Activated CD4-positive, alpha-beta T cell treated with anti-CD3 and anti-CD28 coated beads, Interleukin-2, amount 10 ng/mL, durations not matched to agents 7 days and 5 days (primary cell): ENCODE measurements at regions not wholly inside any gene's neighbourhood (a gene's known extent, or its start where the extent isn't known, plus 50 kb on each side); places are given as distances from the start of the nearest gene placed in this dataset.

Source experiments
- CTCF ChIA-PET: fragments of 350-600 bp; sonication (Branson Sonifier 250); formaldehyde crosslinking; loops from one replicate; lab custom pipeline; 2021; ENCODE audit warnings: antibody characterized with exemption; lab: Charles Lee
- POLR2A ChIA-PET: fragments of 350-600 bp; sonication (Branson Sonifier 250); formaldehyde crosslinking; loops from one replicate; lab custom pipeline; 2021; ENCODE audit warnings: antibody characterized with exemption; lab: Charles Lee
- DNase-seq: peaks from one replicate; pipeline ENCODE4 v3.0.0-alpha.2; 2020
- H3K27ac Mint-ChIP-seq: one replicate; pipeline ENCODE4 v1.8.0; 2021; ENCODE audit warnings: mild to moderate bottlenecking, moderate library complexity, mixed read lengths
- H3K27me3 Mint-ChIP-seq: one replicate; pipeline ENCODE4 v1.8.0; 2021; ENCODE audit warnings: mixed read lengths
- H3K36me3 Mint-ChIP-seq: one replicate; pipeline ENCODE4 v1.8.0; 2021; ENCODE audit warnings: low read depth, mixed read lengths
- H3K4me1 Mint-ChIP-seq: one replicate; pipeline ENCODE4 v1.8.0; 2021; ENCODE audit warnings: mixed read lengths
- H3K4me3 Mint-ChIP-seq: one replicate; pipeline ENCODE4 v1.8.0; 2021; ENCODE audit warnings: mild to moderate bottlenecking, moderate library complexity, mixed read lengths
- H3K9me3 Mint-ChIP-seq: one replicate; pipeline ENCODE4 v1.8.0; 2021; ENCODE audit warnings: mixed read lengths

- H3K4me3 Mint-ChIP-seq = no peak overlapping the region
- no peaks in the 10 kb centered on the region for H3K4me1 Mint-ChIP-seq
- ChIA-PET CTCF (interaction anchor here (2.0 kb wide), 1 partner anchor 15 kb away, joined by 4 read pairs; no protein-coding TSS in a partner anchor), POLR2A (no interaction called here)
- DNase-seq = no peak
- no peaks in the 10 kb centered on the region for H3K27me3 Mint-ChIP-seq
- H3K9me3 Mint-ChIP-seq = no peaks in the 10 kb centered on the region
- H3K36me3 Mint-ChIP-seq = no peaks in the 10 kb centered on the region
- H3K27ac Mint-ChIP-seq = no peak overlapping the region
Measured at GRCh38 chr4:119728692-119729593, 100.3 kb upstream of the PDE5A start.

DNA sequence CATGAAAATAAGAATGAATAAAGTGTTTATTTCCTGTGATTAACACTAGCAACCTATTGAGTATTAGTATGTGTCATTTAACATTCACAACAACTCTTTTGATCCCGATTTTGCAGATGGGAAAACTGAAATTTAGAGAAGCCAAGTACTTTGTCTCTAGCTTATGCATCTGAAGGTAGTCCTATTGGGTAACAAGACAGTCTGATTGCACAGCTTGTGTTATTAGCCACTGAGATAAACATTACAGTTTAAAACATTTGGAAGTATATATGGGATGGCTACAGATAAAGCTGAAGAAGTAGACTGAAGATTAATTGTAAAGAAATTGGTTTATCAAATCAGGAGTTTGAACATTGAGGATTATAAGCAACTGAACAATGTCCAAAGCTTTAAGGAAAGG lies 99.6 kb upstream of the PDE5A start:
- H3K27me3 Mint-ChIP-seq = no peaks in the 10 kb centered on the region
- no peaks in the 10 kb centered on the region for H3K9me3 Mint-ChIP-seq
- H3K4me1 Mint-ChIP-seq = no peaks in the 10 kb centered on the region
- no peaks in the 10 kb centered on the region for H3K36me3 Mint-ChIP-seq
- CTCF ChIA-PET = no interaction called here
- no peak for DNase-seq
- H3K4me3 Mint-ChIP-seq = no peak overlapping the region
- POLR2A ChIA-PET = no interaction called here
- no peak overlapping the region for H3K27ac Mint-ChIP-seq

DNA sequence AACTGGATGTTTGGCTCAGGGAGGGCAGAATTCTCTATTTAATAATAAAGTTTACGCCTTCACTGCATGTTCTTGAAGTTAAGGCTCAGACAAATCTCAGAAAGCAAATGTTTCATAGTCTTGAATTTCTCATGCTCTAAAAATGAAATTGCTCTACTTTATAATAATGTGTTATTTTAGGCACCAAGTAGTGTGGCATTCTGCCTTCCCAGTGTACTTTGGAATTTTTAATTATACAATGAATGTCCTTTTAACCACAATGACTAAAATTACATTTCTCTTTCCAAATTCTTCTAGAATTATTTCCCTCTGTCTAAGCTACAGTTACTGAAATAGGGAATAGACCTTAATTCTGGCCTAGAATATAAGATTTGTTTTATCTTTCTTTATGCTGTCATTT lies 97.9 kb upstream of the PDE5A start:
- Mint-ChIP-seq H3K36me3 (no peaks in the 10 kb centered on the region), H3K4me1 (no peaks in the 10 kb centered on the region), H3K27ac (no peak overlapping the region), H3K4me3 (no peak overlapping the region), H3K9me3 (no peaks in the 10 kb centered on the region), H3K27me3 (no peaks in the 10 kb centered on the region)
- CTCF ChIA-PET = no interaction called here
- no peak for DNase-seq
- POLR2A ChIA-PET = no interaction called here

- H3K4me1 Mint-ChIP-seq = no peaks in the 10 kb centered on the region
- no peak overlapping the region for H3K27ac Mint-ChIP-seq
- no peak for DNase-seq
- H3K4me3 Mint-ChIP-seq = no peak overlapping the region
- H3K9me3 Mint-ChIP-seq = no peaks in the 10 kb centered on the region
- POLR2A ChIA-PET = no interaction called here
- no peaks in the 10 kb centered on the region for H3K27me3 Mint-ChIP-seq
- CTCF ChIA-PET = no interaction called here
- H3K36me3 Mint-ChIP-seq = no peaks in the 10 kb centered on the region
Measured at GRCh38 chr4:119725688-119726330, 97.2 kb upstream of the PDE5A start.

DNA sequence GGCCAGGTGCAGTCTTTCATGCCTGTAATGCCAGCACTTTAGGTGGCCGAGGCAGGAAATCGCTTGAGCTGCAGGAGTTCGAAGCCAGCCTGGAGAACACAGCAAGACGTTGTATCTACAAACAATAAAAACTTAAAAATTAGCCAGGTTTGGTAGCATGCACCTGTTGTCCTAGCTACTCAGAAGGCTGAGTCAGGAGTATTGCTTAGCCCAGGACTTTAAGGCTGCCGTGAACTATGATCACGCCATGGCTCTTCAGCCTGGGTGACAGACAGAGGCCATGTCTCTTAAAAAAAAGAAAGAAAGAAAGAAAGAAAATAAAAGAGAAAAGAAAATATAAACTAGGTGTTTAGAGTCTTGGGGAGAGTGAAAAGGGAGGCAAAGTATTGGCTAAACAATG lies 96.4 kb upstream of the PDE5A start:
- no peak overlapping the region for H3K4me3 Mint-ChIP-seq
- ChIA-PET POLR2A (no interaction called here), CTCF (no interaction called here)
- H3K4me1 Mint-ChIP-seq = no peaks in the 10 kb centered on the region
- H3K9me3 Mint-ChIP-seq = no peaks in the 10 kb centered on the region
- H3K27ac Mint-ChIP-seq = no peak overlapping the region
- H3K36me3 Mint-ChIP-seq = no peaks in the 10 kb centered on the region
- H3K27me3 Mint-ChIP-seq = no peaks in the 10 kb centered on the region
- no peak for DNase-seq

DNA sequence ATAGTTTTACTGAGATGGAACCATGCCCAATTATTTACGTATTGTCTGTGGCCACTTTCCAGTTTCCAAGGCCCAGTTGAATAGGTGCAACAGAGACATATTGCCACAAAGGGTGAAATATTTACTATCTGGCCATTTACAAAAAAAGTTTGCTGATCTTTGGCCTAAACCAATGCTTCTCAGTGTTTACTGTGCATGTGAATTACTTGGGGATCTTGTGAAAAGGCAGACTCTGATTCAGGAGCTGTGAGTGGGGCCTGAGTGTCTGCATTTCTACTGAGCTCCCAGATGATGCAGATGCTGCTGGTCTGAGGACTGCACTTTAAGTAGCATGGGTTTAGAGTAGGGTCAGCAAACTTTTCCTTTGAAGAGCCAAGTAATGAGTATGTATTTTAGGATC lies 94.1 kb upstream of the PDE5A start:
- no peaks in the 10 kb centered on the region for H3K27me3 Mint-ChIP-seq
- H3K36me3 Mint-ChIP-seq = no peaks in the 10 kb centered on the region
- H3K9me3 Mint-ChIP-seq = peaks cover 2% of the 10 kb centered on the region
- DNase-seq = no peak
- ChIA-PET CTCF (no interaction called here), POLR2A (no interaction called here)
- no peak overlapping the region for H3K4me3 Mint-ChIP-seq
- H3K4me1 Mint-ChIP-seq = no peaks in the 10 kb centered on the region
- no peak overlapping the region for H3K27ac Mint-ChIP-seq

- no peak for DNase-seq
- Mint-ChIP-seq H3K9me3 (peaks cover 5% of the 10 kb centered on the region), H3K4me3 (no peak overlapping the region), H3K27ac (no peak overlapping the region), H3K36me3 (no peaks in the 10 kb centered on the region), H3K27me3 (no peaks in the 10 kb centered on the region), H3K4me1 (no peaks in the 10 kb centered on the region)
- CTCF ChIA-PET = no interaction called here
- POLR2A ChIA-PET = no interaction called here
Measured at GRCh38 chr4:119721878-119722277, 93.3 kb upstream of the PDE5A start.

GRCh38 chr4:119715490-119716445 lies 87.2 kb upstream of the PDE5A start:
- ChIA-PET CTCF (no interaction called here), POLR2A (no interaction called here)
- Mint-ChIP-seq H3K36me3 (no peaks in the 10 kb centered on the region), H3K27me3 (no peaks in the 10 kb centered on the region), H3K4me1 (no peaks in the 10 kb centered on the region), H3K4me3 (no peak overlapping the region), H3K27ac (no peak overlapping the region), H3K9me3 (peaks cover 16% of the 10 kb centered on the region)
- DNase-seq = no peak

- H3K27me3 Mint-ChIP-seq = no peaks in the 10 kb centered on the region
- CTCF ChIA-PET = no interaction called here
- no peaks in the 10 kb centered on the region for H3K9me3 Mint-ChIP-seq
- DNase-seq = no peak
- H3K27ac Mint-ChIP-seq = no peak overlapping the region
- H3K36me3 Mint-ChIP-seq = no peaks in the 10 kb centered on the region
- POLR2A ChIA-PET = no interaction called here
- H3K4me3 Mint-ChIP-seq = no peak overlapping the region
- H3K4me1 Mint-ChIP-seq = peaks cover 6% of the 10 kb centered on the region
Measured at GRCh38 chr4:119709418-119709817, 80.8 kb upstream of the PDE5A start.

DNA sequence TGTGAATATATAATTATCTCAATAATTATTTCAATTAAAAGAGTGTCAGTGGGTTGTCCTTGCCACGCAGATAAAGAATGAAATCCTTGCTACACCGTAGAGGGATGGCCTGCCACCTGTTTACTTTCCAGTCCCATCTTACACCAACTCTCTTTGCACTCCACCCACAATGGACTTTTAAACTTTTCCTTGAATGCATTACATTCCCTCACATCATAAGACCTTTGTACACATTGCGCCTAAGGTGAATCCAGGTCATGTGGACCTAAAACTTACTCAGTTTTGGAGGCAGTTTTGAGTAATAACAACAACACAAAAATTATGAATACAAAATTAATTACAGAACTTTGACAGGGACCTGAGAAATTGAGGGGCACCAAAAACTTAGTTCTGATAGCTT lies 78.7 kb upstream of the PDE5A start:
- DNase-seq = no peak
- Mint-ChIP-seq H3K27me3 (peaks cover 3% of the 10 kb centered on the region), H3K9me3 (no peaks in the 10 kb centered on the region), H3K36me3 (no peaks in the 10 kb centered on the region), H3K27ac (no peak overlapping the region), H3K4me3 (no peak overlapping the region), H3K4me1 (peaks cover 6% of the 10 kb centered on the region)
- CTCF ChIA-PET = no interaction called here
- POLR2A ChIA-PET = no interaction called here

- no peaks in the 10 kb centered on the region for H3K9me3 Mint-ChIP-seq
- no peak for DNase-seq
- ChIA-PET CTCF (no interaction called here), POLR2A (no interaction called here)
- H3K4me3 Mint-ChIP-seq = no peak overlapping the region
- H3K4me1 Mint-ChIP-seq = peaks cover 6% of the 10 kb centered on the region
- peaks cover 3% of the 10 kb centered on the region for H3K27me3 Mint-ChIP-seq
- no peaks in the 10 kb centered on the region for H3K36me3 Mint-ChIP-seq
- H3K27ac Mint-ChIP-seq = no peak overlapping the region
Measured at GRCh38 chr4:119706804-119707203, 78.2 kb upstream of the PDE5A start.

DNA sequence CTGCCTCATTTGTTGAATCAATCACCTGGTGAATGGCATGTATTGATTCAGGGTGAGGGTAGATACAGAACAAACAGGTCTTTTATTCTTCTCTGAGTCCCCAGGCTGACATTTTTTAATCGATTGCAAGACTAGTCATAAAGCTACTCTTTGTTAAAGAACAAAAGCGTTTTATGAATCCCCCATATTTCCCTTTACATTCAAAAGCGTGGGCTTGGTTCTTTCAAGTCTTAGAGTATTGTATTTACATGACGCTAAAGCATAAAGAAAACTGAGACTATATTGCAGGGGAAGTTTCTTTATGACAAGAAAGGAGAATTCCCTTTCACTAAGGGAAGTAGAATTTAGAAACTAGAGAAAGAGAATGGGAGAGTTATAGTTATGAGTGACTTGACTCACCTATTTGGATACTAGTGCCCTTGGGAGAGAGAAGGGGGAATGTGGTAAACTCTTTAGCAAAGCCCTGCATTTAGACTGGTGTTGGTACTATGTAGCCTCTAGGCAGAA lies 69.3 kb upstream of the PDE5A start:
- Mint-ChIP-seq H3K27ac (no peak overlapping the region), H3K4me1 (no peaks in the 10 kb centered on the region), H3K36me3 (no peaks in the 10 kb centered on the region), H3K27me3 (peaks cover 2% of the 10 kb centered on the region), H3K4me3 (no peak overlapping the region), H3K9me3 (no peaks in the 10 kb centered on the region)
- no peak for DNase-seq
- ChIA-PET CTCF (no interaction called here), POLR2A (no interaction called here)

DNA sequence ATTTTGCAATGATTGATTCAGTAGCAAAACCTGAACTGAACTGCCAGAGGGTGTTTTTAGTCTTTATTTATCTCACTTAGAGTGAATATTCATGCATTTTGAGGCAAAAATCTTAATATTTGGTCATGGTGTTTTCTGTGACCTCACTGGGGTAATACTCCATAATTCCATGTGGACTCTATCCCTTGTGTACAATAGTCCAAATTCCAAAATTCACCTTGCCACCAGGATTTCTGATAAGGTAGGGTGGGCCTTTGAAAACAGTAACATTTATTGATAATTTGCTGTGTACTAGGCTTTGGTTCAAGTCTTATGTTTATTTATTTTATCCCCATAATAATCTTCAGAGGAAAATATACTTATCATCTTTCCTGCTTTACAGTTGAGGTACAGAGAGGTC lies 68.4 kb upstream of the PDE5A start:
- Mint-ChIP-seq H3K4me3 (no peak overlapping the region), H3K36me3 (no peaks in the 10 kb centered on the region), H3K27me3 (peaks cover 4% of the 10 kb centered on the region), H3K9me3 (no peaks in the 10 kb centered on the region), H3K4me1 (no peaks in the 10 kb centered on the region), H3K27ac (no peak overlapping the region)
- CTCF ChIA-PET = no interaction called here
- DNase-seq = no peak
- POLR2A ChIA-PET = no interaction called here
